Gastrocnemius medialis (tissue), 4 donors: ENCODE measurements at regions not wholly inside any gene's neighbourhood (a gene's known extent, or its start where the extent isn't known, plus 50 kb on each side); places are given as distances from the start of the nearest gene placed in this dataset.

ENCODE experiments used
- ATAC-seq, 2 donors: fragments of 150-250 bp; one replicate each; pipeline ENCODE4 v1.9.1; 2016
- DNase-seq, 2 donors: peaks; one replicate each; pipeline ENCODE4 v3.0.0-alpha.2; 2019
- H3K27ac ChIP-seq, 4 donors: fragments of 200-600 bp; sonication (generic); 1 replicate in 1 of 4; 2 replicates in 3 of 4; pipeline ENCODE4 v1.5.1; 2016 to 2018; ENCODE audit warnings: mild to moderate bottlenecking in 2 of 4, moderate library complexity in 1 of 4
- H3K27me3 ChIP-seq, 3 donors: fragments of 200-600 bp; sonication (generic) in 2 of 3; 1 replicate in 1 of 3; 2 replicates in 2 of 3; pipeline versions ENCODE4 v1.5.1 to v1.6.0; 2016 to 2019; ENCODE audit warnings: mild to moderate bottlenecking in 1 of 3, moderate library complexity in 1 of 3
- H3K36me3 ChIP-seq, 2 donors: fragments of 200-600 bp; sonication (generic) in 1 of 2; one replicate each; pipeline ENCODE4 v1.5.1; 2017 to 2018
- H3K4me1 ChIP-seq, 2 donors: fragments of 200-600 bp; sonication (generic) in 1 of 2; one replicate each; pipeline ENCODE4 v1.5.1; 2016 to 2017; ENCODE audit warnings: mild to moderate bottlenecking in 2 of 2
- H3K4me3 ChIP-seq, 4 donors: fragments of 200-600 bp; sonication (generic) in 3 of 4; 1 replicate in 1 of 4; 2 replicates in 3 of 4; pipeline ENCODE4 v1.5.1; 2016 to 2019; ENCODE audit warnings: mild to moderate bottlenecking in 2 of 4
- H3K9me3 ChIP-seq, 3 donors: fragments of 200-600 bp; sonication (generic) in 2 of 3; 1 replicate in 1 of 3; 2 replicates in 2 of 3; pipeline ENCODE4 v1.5.1; 2016 to 2019
- POLR2A ChIP-seq, 2 donors: fragments of 450-650 bp; IDR thresholded peaks; one replicate each; pipeline ENCODE4 v1.6.1; 2017; ENCODE audit warnings: antibody characterized with exemption in 2 of 2, mild to moderate bottlenecking in 2 of 2, moderate library complexity in 2 of 2
- in situ Hi-C, 4 donors: fragments of 200-750 bp; cut with MboI; loops; one replicate each; pipeline versions ENCODE4 v1.15.0 to v1.8.0; 2017; ENCODE audit warnings: low sequenced_read_pairs in 4 of 4
- intact Hi-C: fragments of 100-400 bp; cut with DNase I; formaldehyde crosslinking; loops from one replicate; pipeline ENCODE4 v1.15.1; 2023; ENCODE audit warnings: low total_unique reads
- TF ChIP-seq, protein P1 (sequence below), 5 experiments: fragments of 450-650 bp in 3 of 5; fragments of 200-600 bp in 2 of 5; sonication (generic) in 2 of 5; IDR thresholded peaks in 4 of 5; conservative IDR thresholded peaks in 1 of 5; 1 replicate in 4 of 5; 2 replicates in 1 of 5; pipeline ENCODE4 v1.5.1; 2016 to 2019; ENCODE audit warnings: antibody characterized with exemption in 5 of 5, mild to moderate bottlenecking in 3 of 5, moderate library complexity in 3 of 5

DNA sequence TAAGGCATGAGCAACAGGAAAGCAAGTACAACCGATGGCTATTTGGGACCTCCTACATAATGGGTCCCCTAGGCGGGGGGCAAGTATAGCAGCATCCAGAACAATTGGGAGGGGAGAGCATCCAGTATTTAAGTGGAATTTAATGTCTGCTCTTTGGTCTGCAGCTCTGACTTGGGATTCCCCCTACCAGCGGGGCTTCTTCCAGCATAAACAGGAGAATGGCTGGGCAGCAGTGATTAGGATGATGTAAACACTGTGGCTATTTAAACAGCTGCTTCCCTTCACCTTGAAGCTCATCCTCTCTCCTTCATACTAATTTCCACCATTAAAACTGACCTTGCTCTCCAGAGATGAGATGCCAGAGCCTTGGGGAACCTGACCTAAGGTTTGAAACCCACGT, 73.9 kb upstream of the OXGR1 start:
- no peak overlapping the region for H3K27ac ChIP-seq
- ATAC-seq = no peak

GRCh38 chr13:97069050-97069815, 75.0 kb upstream of the OXGR1 start:
- Histone ChIP-seq H3K9me3 (peaks cover 0 to under 1% (median 0%) of the 10 kb centered on the region in 3 donors), H3K27ac (no peak overlapping the region), H3K27me3 (no peaks in the 10 kb centered on the region), H3K4me1 (no peaks in the 10 kb centered on the region), H3K4me3 (no peak overlapping the region), H3K36me3 (no peaks in the 10 kb centered on the region)
- TF ChIP-seq, protein P1, sequence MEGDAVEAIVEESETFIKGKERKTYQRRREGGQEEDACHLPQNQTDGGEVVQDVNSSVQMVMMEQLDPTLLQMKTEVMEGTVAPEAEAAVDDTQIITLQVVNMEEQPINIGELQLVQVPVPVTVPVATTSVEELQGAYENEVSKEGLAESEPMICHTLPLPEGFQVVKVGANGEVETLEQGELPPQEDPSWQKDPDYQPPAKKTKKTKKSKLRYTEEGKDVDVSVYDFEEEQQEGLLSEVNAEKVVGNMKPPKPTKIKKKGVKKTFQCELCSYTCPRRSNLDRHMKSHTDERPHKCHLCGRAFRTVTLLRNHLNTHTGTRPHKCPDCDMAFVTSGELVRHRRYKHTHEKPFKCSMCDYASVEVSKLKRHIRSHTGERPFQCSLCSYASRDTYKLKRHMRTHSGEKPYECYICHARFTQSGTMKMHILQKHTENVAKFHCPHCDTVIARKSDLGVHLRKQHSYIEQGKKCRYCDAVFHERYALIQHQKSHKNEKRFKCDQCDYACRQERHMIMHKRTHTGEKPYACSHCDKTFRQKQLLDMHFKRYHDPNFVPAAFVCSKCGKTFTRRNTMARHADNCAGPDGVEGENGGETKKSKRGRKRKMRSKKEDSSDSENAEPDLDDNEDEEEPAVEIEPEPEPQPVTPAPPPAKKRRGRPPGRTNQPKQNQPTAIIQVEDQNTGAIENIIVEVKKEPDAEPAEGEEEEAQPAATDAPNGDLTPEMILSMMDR (IDR thresholded peaks at IDR 0.05 in 4 of 5, conservative IDR thresholded peaks at IDR 0.05 in 1 of 5) = no peak
- TF ChIP-seq POLR2A (IDR thresholded peaks at IDR 0.05) = no peak
- DNase-seq = no peak
- in situ Hi-C loops = no loop called here
- intact Hi-C loops = no loop called here
- ATAC-seq = no peak

More for the DNA sequence above, 73.9 kb upstream of the OXGR1 start:
- Histone ChIP-seq H3K27me3 (no peaks in the 10 kb centered on the region), H3K4me3 (no peak overlapping the region), H3K9me3 (no peaks in the 10 kb centered on the region), H3K36me3 (no peaks in the 10 kb centered on the region), H3K4me1 (no peaks in the 10 kb centered on the region)
- intact Hi-C loops (no loop called here), in situ Hi-C loops (no loop called here)
- no peak for DNase-seq
- TF ChIP-seq POLR2A (IDR thresholded peaks at IDR 0.05) = no peak
- TF ChIP-seq, protein P1 (IDR thresholded peaks at IDR 0.05 in 4 of 5, conservative IDR thresholded peaks at IDR 0.05 in 1 of 5) = no peak

- in situ Hi-C loops (no loop called here), intact Hi-C loops (no loop called here)
- Histone ChIP-seq H3K4me3 (no peak overlapping the region), H3K36me3 (no peaks in the 10 kb centered on the region), H3K9me3 (peaks cover 0 to 9% (median 0%) of the 10 kb centered on the region in 3 donors), H3K27ac (no peak overlapping the region), H3K27me3 (no peaks in the 10 kb centered on the region), H3K4me1 (no peaks in the 10 kb centered on the region)
- no peak for TF ChIP-seq POLR2A (IDR thresholded peaks at IDR 0.05)
- TF ChIP-seq, protein P1 (IDR thresholded peaks at IDR 0.05 in 4 of 5, conservative IDR thresholded peaks at IDR 0.05 in 1 of 5) = no peak
- ATAC-seq (no peak), DNase-seq (no peak)
Measured at GRCh38 chr13:97072297-97072696, 78.0 kb upstream of the OXGR1 start.

- H3K36me3 ChIP-seq = no peaks in the 10 kb centered on the region
- in situ Hi-C loops (no loop called here), intact Hi-C loops (no loop called here)
- no peaks in the 10 kb centered on the region for H3K27me3 ChIP-seq
- no peaks in the 10 kb centered on the region for H3K4me1 ChIP-seq
- no peak overlapping the region for H3K4me3 ChIP-seq
- H3K9me3 ChIP-seq = peaks cover 0 to 9% (median 0%) of the 10 kb centered on the region in 3 donors
- DNase-seq (no peak), ATAC-seq (no peak)
- no peak for TF ChIP-seq POLR2A (IDR thresholded peaks at IDR 0.05)
- TF ChIP-seq, protein P1 (IDR thresholded peaks at IDR 0.05 in 4 of 5, conservative IDR thresholded peaks at IDR 0.05 in 1 of 5) = no peak
- no peak overlapping the region for H3K27ac ChIP-seq
Measured at GRCh38 chr13:97074618-97075017, 80.3 kb upstream of the OXGR1 start.
